ENCODE measurements at regions not wholly inside any gene's neighbourhood (a gene's known extent, or its start where the extent isn't known, plus 50 kb on each side); places are given as distances from the start of the nearest gene placed in this dataset.

DNA sequence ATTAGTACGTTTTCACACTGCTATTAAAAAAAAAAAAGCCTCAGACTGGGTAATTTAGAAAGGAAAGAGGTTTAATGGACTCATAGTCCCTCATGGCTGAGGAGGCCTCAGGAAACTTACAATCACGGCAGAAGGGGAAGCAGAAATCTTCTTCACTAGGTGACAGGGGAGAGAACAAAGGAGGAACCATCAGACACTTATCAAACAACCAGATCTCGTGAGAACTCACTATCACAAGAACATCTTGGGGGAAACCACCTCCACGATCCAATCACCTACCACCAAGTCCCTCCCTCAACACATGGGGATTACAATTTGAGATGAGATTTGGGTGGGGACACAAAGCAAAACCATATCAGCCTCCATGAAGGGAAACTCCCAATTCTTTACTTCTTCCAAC lies 85.2 kb upstream of the MAFB start:
- TF ChIP-seq, protein P1, sequence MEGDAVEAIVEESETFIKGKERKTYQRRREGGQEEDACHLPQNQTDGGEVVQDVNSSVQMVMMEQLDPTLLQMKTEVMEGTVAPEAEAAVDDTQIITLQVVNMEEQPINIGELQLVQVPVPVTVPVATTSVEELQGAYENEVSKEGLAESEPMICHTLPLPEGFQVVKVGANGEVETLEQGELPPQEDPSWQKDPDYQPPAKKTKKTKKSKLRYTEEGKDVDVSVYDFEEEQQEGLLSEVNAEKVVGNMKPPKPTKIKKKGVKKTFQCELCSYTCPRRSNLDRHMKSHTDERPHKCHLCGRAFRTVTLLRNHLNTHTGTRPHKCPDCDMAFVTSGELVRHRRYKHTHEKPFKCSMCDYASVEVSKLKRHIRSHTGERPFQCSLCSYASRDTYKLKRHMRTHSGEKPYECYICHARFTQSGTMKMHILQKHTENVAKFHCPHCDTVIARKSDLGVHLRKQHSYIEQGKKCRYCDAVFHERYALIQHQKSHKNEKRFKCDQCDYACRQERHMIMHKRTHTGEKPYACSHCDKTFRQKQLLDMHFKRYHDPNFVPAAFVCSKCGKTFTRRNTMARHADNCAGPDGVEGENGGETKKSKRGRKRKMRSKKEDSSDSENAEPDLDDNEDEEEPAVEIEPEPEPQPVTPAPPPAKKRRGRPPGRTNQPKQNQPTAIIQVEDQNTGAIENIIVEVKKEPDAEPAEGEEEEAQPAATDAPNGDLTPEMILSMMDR (conservative IDR thresholded peaks at IDR 0.05; ENCODE audit: low read depth, low read length), result no peak
- no peak overlapping the region for H3K4me3 ChIP-seq (ENCODE audit: low read depth, low read length)
- no peak for DNase-seq (ENCODE audit: low read depth)

DNA sequence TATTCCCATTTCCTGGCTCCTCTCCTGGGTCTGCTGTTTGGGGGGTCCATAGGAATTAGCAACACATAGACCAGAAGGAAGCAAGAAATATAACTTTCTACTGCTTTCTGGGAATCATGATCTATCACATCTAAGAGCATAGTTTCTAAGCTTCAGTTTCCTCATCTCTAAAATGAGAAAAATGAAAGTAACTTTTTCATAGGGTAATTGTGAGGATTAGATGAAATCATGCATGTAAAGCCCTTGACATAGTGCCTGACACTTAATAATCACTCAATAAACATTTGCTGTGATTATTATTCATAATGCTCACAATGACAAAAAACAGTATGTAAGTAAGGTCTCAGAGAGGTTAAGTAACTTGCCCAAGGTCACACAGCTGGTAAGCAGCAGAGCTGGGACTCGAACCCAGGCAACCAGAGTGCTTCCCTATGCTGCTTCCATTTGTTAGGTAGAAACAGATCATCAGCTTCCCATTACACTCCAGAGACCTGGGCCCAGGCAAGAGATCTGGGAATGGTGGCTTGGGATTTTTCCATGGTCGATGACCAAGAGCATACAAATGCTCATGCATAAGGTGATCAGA lies 86.6 kb upstream of the MAFB start:
- TF ChIP-seq, protein P1 (conservative IDR thresholded peaks at IDR 0.05; ENCODE audit: low read depth, low read length), result no peak
- no peak for DNase-seq (ENCODE audit: low read depth)
- no peak overlapping the region for H3K4me3 ChIP-seq (ENCODE audit: low read depth, low read length)

DNA sequence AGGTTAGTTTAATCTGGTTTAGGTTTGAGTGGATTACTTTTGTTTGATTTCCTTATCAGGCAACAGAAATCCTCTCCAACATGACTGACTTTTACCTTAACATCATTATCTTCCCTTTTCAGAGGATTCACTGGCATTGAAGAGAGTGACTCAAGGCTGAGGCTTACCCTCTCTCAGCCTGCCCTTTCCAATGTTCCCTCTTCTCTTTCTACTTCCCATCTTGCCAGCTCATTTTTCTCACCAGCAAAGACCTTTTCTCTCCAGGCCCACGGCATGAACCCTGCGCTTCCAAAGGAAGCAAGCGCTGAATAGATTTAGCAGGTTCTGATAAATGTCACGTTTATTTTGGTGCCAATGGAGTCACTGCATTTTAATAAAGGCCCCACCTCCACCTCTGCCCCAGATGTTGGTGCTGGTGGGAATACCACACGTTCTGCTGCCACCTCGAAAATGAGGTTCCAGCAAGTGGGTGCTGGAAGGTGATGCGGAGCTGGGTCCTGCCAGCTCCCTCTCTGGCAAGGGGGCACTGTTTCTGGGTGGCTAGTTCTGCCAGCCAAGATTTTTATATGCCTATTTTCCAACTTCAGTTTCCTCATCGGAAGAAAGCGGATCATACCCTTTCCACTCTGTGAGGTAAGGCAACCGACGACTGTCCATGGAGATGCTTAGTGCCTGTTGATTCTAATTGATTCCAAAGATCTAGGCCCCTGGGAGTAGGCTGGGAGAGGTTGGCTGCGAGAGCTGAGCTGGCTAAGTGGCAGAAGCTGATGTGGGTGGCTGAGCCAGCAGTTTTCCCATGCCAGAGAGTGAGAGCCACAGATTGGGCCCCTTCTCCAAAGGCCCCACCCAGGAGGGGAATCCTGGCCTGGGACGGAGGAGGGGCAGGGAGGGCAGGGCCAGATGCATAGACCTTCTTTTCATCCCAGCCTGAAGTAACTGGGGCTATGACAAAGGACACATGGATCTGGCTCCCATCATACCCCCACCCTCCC lies 87.7 kb upstream of the MAFB start:
- TF ChIP-seq, protein P1 (conservative IDR thresholded peaks at IDR 0.05; ENCODE audit: low read depth, low read length), result no peak

DNA sequence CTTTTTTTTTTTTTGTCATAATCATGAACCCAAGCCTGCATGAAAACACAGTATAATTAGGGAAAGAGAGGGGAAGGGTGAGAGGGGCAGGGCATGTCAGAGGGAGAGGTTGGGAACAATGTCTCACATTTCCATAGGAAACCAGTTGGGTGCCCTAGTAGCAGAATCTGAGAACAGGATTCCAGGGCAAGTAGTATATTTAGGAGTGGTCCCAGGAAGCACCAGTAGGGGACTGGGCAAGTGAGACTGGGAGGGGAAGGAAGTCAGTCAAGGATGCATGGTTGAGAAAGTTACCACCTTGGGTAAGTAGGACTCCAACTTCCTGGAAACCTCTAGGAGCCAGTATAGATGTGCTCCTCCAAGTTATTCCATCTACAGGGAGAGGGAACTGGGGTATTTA lies 88.6 kb upstream of the MAFB start:
- no peak overlapping the region for H3K4me3 ChIP-seq (ENCODE audit: low read depth, low read length)
- TF ChIP-seq, protein P1 (conservative IDR thresholded peaks at IDR 0.05; ENCODE audit: low read depth, low read length), result no peak

More for the DNA sequence above, 87.7 kb upstream of the MAFB start:
- DNase-seq (ENCODE audit: low read depth), result no peak
- H3K4me3 ChIP-seq (ENCODE audit: low read depth, low read length), result no peak overlapping the region

DNA sequence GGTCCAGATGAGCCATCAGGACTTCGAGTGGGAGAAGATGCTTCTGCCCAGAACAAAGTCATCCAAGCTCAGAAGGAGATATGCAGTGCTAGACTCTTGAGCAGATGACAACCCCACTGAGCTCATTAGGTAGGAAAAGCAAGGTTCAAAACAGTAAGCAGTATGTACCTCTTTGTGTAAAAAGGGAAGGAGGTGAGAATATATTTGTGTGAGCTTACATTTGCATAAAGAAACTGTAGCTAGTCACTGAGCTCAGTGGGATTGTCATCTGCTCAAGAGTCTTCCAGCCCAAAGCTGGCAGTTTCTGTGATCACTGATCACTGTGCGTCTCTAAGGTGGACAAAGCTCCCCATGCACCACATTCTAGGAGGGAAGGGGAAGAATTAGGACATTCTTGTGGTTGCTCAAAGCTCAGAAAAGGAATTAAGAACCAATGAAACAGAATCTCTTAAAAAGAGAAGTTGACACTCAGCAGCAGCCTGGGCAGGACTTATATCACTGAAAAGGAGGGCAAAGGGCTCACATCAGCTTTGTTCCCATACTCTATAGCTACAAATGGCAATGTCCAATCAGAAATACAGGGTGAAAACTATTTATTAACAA lies 90.0 kb upstream of the MAFB start:
- TF ChIP-seq, protein P1 (conservative IDR thresholded peaks at IDR 0.05; ENCODE audit: low read depth, low read length), result no peak
- DNase-seq (ENCODE audit: low read depth), result no peak
- H3K4me3 ChIP-seq (ENCODE audit: low read depth, low read length), result no peak overlapping the region

More for the DNA sequence above, 88.6 kb upstream of the MAFB start:
- no peak for DNase-seq (ENCODE audit: low read depth)

DNA sequence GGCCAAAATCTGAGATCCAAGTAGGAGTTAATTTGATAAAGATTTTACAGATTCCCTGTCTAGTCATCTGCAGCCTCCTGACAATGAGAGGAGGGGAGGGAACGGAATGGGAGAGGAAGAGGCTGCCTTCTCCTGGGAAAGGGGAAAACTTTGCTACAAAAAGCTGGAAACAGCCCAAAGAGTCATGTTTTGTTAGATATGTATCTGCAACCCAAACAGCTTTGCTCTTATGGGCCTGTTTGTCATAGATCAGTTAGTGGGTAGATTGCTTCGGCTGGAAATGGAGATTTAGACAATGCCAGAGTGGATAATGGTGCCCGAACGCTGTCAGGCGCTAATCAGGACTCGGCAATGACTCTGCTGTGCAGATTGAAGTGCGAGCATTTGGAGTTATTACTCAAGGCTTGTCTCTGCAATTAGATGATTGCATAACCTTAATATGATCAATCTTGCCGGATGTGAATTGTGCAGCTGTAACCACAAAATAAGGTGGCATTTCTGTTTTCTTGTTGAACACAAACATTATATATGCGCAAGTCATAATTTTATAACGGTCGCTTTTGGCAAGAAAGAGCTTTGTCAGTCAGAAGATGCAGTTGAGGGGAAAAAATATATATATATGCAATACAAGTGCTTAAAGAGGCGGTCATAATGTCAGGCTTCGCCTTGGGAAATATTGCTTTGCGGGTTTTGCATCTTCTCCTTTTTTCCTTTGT lies 92.4 kb upstream of the MAFB start:
- H3K4me3 ChIP-seq (ENCODE audit: low read depth, low read length), result no peak overlapping the region
- DNase-seq (ENCODE audit: low read depth), result no peak
- TF ChIP-seq, protein P1 (conservative IDR thresholded peaks at IDR 0.05; ENCODE audit: low read depth, low read length), result no peak
